AG09309 (cell line): ENCODE measurements at regions not wholly inside any gene's neighbourhood (a gene's known extent, or its start where the extent isn't known, plus 50 kb on each side); places are given as distances from the start of the nearest gene placed in this dataset.
"Not testable (repeated sequence)": the region's sequence is repeated elsewhere in the genome, so short reads cannot be mapped to it uniquely, and the experiment has no call there.

Source experiments
- DNase-seq: peaks from one replicate; pipeline ENCODE4 v3.0.0-alpha.2; 2010; ENCODE audit warnings: low read depth
- H3K4me3 ChIP-seq: 2 replicates; pipeline ENCODE4 v1.5.1; 2011; ENCODE audit warnings: mild to moderate bottlenecking, low read depth, low read length, moderate library complexity; ENCODE audit not compliant: control insufficient read depth
- TF ChIP-seq, protein P1 (sequence below): IDR thresholded peaks from 2 replicates; pipeline ENCODE4 v1.5.1; 2011; ENCODE audit warnings: mild to moderate bottlenecking, low read depth, low read length, inconsistent platforms; ENCODE audit not compliant: insufficient read depth, control insufficient read depth; ENCODE audit errors: missing control alignments

DNA sequence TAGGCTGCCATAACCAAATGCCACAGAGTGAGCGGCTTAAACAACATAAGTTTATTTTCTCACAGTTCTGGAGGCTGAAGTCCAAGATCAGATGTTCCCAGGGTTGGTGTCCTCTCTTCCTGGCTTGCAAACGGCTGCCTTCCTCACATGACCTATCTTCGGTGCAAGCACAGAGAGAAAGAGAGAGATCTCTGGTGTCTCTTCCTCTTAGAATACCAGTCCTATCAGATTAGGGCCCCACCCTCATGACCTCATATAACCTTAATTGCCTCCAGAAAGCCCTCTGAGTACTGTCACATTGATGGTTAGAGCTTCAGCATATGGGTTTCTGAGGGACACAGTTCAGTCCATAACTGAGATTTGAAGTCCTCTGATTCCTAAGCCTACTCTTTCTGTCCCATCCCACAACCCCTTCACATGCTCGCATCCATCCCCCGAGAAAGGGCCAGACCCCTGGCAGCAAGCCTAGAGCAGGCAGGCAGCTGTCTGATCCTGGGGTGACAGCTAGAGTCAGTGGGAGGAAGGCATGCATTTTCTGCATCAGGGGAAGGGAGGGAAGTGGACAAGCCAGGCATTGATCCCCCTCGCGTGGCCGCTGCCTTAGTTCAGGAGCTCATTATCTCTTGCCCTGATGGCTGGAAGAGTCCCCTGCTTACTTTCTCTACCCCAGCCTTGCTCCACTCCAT, 114.1 kb downstream of the FAR1 start:
- DNase-seq, result no peak
- no peak overlapping the region for H3K4me3 ChIP-seq
- TF ChIP-seq, protein P1, sequence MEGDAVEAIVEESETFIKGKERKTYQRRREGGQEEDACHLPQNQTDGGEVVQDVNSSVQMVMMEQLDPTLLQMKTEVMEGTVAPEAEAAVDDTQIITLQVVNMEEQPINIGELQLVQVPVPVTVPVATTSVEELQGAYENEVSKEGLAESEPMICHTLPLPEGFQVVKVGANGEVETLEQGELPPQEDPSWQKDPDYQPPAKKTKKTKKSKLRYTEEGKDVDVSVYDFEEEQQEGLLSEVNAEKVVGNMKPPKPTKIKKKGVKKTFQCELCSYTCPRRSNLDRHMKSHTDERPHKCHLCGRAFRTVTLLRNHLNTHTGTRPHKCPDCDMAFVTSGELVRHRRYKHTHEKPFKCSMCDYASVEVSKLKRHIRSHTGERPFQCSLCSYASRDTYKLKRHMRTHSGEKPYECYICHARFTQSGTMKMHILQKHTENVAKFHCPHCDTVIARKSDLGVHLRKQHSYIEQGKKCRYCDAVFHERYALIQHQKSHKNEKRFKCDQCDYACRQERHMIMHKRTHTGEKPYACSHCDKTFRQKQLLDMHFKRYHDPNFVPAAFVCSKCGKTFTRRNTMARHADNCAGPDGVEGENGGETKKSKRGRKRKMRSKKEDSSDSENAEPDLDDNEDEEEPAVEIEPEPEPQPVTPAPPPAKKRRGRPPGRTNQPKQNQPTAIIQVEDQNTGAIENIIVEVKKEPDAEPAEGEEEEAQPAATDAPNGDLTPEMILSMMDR, result no peak

DNA sequence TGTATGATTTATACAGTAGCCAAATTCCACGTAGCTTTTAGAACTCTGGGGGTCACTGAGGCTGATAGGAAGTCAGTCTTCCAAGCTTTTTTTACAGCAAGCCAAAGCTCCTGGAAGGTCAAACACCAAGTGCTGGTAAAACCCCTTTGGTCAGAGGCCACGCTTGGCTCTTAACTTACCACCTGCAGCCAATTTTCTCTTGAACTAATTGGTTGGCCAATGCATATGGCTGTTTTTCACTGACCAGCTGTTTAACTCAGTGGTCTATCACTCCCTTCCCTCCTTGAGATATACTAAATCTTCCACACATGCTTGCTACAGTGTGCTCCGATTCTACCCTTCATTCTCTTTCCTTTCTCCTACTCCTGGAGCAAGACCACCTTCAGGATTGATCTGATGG, 116.0 kb downstream of the FAR1 start:
- TF ChIP-seq, protein P1, result no peak
- no peak for DNase-seq
- H3K4me3 ChIP-seq, result no peak overlapping the region

DNA sequence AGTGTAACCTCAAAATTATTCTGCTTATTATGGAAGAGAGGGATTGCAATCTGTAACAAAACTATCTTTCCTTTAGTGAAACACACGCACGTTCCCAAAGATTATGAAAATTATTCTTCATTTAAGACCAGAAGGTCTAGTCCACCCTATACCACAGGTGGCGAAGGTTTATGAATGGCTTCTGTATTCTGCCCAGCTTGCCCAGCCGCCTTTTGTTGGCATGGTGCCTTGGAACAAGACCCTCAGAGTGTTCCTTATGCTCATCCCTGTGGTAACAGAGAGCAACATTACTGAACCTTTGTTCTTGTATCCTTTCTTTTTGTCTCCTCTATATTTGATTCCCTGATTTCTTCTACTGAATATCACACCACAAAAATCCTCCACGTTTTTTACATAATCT, 116.4 kb downstream of the FAR1 start:
- no peak overlapping the region for H3K4me3 ChIP-seq
- DNase-seq, result no peak
- TF ChIP-seq, protein P1, result no peak

DNA sequence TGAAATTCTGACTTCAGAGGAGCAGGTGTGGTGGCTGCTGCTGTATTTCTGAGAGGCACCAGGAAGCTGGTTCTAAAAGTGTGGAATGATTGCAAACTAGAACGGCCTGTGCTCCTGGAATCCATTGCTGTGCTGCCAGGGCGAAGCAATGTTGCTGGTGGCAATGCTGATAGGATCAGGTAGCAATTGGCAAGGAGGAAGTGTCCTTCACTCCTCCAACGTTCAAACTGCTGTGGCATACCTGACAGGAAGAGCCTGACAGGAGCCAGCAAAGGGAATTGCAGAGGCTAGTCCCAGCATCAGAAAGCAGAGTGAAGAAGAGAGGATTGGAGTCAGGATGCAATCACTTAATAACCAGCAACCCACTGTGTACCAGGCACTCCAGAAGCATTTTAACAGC, 118.2 kb downstream of the FAR1 start:
- H3K4me3 ChIP-seq, result no peak overlapping the region
- no peak for DNase-seq
- TF ChIP-seq, protein P1, result no peak

DNA sequence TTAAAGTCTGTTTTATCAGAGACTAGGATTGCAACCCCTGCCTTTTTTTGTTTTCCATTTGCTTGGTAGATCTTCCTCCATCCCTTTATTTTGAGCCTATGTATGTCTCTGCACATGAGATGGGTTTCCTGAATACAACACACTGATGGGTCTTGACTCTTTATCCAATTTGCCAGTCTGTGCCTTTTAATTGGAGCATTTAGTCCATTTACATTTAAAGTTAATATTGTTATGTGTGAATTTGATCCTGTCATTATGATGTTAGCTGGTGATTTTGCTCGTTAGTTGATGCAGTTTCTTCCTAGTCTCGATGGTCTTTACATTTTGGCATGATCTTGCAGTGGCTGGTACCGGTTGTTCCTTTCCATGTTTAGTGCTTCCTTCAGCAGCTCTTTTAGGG, 129.1 kb downstream of the FAR1 start:
- not testable (repeated sequence) for H3K4me3 ChIP-seq, DNase-seq

DNA sequence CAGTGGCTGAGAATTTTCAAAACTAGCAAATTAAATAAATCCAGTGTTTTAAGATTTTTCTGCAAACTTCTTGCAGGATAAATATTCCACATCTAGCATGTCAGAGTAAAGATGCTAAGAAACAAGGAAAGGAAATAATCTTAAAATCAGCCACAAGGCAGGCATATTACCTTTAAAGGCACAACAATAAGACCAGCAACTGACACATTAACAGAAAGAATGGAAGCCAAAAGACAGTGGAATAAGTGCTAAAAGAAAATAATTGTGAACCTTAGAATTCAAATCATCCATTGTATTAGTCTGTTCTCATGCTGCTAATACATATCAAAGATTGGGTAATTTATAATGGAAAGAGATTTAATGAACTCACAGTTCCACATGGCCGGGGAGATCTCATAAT, 132.4 kb downstream of the FAR1 start:
- H3K4me3 ChIP-seq, result no peak overlapping the region
- TF ChIP-seq, protein P1, result no peak
- DNase-seq, result no peak

DNA sequence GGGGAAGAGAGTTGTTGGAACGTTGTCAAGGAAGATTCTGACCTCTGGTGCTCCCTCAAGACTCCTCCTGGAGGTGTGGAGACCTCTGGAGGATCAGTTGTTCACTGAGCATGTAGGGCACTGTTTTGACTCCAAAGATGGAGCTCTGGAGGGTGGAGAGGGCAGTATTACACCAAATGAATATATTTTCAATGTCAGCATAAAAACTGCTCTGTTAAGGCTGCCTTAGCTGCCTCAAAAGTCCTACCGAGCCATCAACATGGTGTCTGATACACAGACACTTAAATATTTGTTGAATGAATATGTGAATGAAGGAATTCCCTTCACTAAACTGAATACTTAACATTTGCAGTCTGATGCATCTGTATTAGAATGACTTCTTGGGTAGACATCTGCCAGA, 144.2 kb upstream of the SPON1 start:
- no peak overlapping the region for H3K4me3 ChIP-seq
- TF ChIP-seq, protein P1, result no peak
- no peak for DNase-seq
